H9 (cell line): ENCODE measurements at regions not wholly inside any gene's neighbourhood (a gene's known extent, or its start where the extent isn't known, plus 50 kb on each side); places are given as distances from the start of the nearest gene placed in this dataset.

Experiments used
- DNase-seq: peaks from one replicate; pipeline ENCODE4 v3.0.0-alpha.2; 2017
- H2AFZ ChIP-seq: one replicate; pipeline ENCODE4 v1.6.1; 2013; ENCODE audit warnings: mild to moderate bottlenecking, low read length, control low read depth, moderate library complexity
- H2AK5ac ChIP-seq: 2 replicates; pipeline ENCODE4 v1.6.1; 2013; ENCODE audit warnings: low read length, control low read depth, mixed read lengths; ENCODE audit not compliant: insufficient read length
- H2BK120ac ChIP-seq: one replicate; pipeline ENCODE4 v1.6.1; 2013; ENCODE audit warnings: low read depth, mild to moderate bottlenecking, low read length, control low read depth, inconsistent platforms; ENCODE audit not compliant: poor library complexity, severe bottlenecking
- H2BK12ac ChIP-seq: 2 replicates; pipeline ENCODE4 v1.6.1; 2013; ENCODE audit warnings: low read length, control low read depth, mixed read lengths, low read depth; ENCODE audit not compliant: insufficient read length
- H2BK15ac ChIP-seq: 2 replicates; pipeline ENCODE4 v1.6.1; 2013; ENCODE audit warnings: low read depth, low read length, control low read depth
- H2BK20ac ChIP-seq: one replicate; pipeline ENCODE4 v1.6.1; 2013; ENCODE audit warnings: low read depth, mild to moderate bottlenecking, low read length, control low read depth, inconsistent platforms; ENCODE audit not compliant: poor library complexity, severe bottlenecking
- H2BK5ac ChIP-seq: 2 replicates; pipeline ENCODE4 v1.6.1; 2013; ENCODE audit warnings: low read length, control low read depth, mixed read lengths; ENCODE audit not compliant: insufficient read length
- H3K14ac ChIP-seq: 2 replicates; pipeline ENCODE4 v1.6.1; 2013; ENCODE audit warnings: low read length, control low read depth; ENCODE audit not compliant: insufficient read depth
- H3K18ac ChIP-seq: 2 replicates; pipeline ENCODE4 v1.6.1; 2013; ENCODE audit warnings: low read depth, mild to moderate bottlenecking, mixed read lengths, low read length, control low read depth; ENCODE audit not compliant: insufficient read length
- H3K23ac ChIP-seq: 2 replicates; pipeline ENCODE4 v1.6.1; 2013; ENCODE audit warnings: low read length, control low read depth, mixed read lengths, low read depth; ENCODE audit not compliant: insufficient read length
- H3K23me2 ChIP-seq: 2 replicates; pipeline ENCODE4 v1.6.1; 2013; ENCODE audit warnings: low read depth, mild to moderate bottlenecking, mixed read lengths, low read length, control low read depth; ENCODE audit not compliant: insufficient read length, poor library complexity, severe bottlenecking
- H3K27ac ChIP-seq: 2 replicates; pipeline ENCODE4 v1.5.1; 2013; ENCODE audit warnings: low read length, control low read depth, mixed read lengths, low read depth; ENCODE audit not compliant: insufficient read length
- H3K27me3 ChIP-seq: 2 replicates; pipeline ENCODE4 v1.6.1; 2013; ENCODE audit warnings: low read length, control low read depth, inconsistent platforms; ENCODE audit not compliant: insufficient read depth
- H3K4ac ChIP-seq: 2 replicates; pipeline ENCODE4 v1.6.1; 2013; ENCODE audit warnings: low read depth, mild to moderate bottlenecking, control low read depth, inconsistent platforms, low read length, moderate library complexity
- H3K4me1 ChIP-seq: 2 replicates; pipeline ENCODE4 v1.6.1; 2013; ENCODE audit warnings: low read length, control low read depth, inconsistent platforms; ENCODE audit not compliant: insufficient read depth
- H3K4me2 ChIP-seq: 2 replicates; pipeline ENCODE4 v1.6.1; 2013; ENCODE audit warnings: low read length, control low read depth, mixed read lengths; ENCODE audit not compliant: insufficient read length, insufficient read depth
- H3K56ac ChIP-seq: 2 replicates; pipeline ENCODE4 v1.6.1; 2013; ENCODE audit warnings: low read depth, mild to moderate bottlenecking, mixed read lengths, low read length, control low read depth; ENCODE audit not compliant: insufficient read length
- H3K79me1 ChIP-seq: 2 replicates; pipeline ENCODE4 v1.6.1; 2013; ENCODE audit warnings: low read depth, mild to moderate bottlenecking, moderate library complexity, low read length, control low read depth, inconsistent platforms; ENCODE audit not compliant: insufficient read depth, poor library complexity, severe bottlenecking
- H3K79me2 ChIP-seq: 2 replicates; pipeline ENCODE4 v1.6.1; 2013; ENCODE audit warnings: low read length, control low read depth, inconsistent platforms; ENCODE audit not compliant: insufficient read depth
- H3K9ac ChIP-seq: 2 replicates; pipeline ENCODE4 v1.6.1; 2013; ENCODE audit warnings: low read length, control low read depth, mixed read lengths; ENCODE audit not compliant: insufficient read length; ENCODE audit errors: extremely low read depth
- H3K9me3 ChIP-seq: one replicate; pipeline ENCODE4 v1.6.1; 2013; ENCODE audit warnings: low read depth, low read length, inconsistent platforms; ENCODE audit not compliant: control insufficient read depth
- H3T11ph ChIP-seq: one replicate; pipeline ENCODE4 v1.6.1; 2013; ENCODE audit warnings: mild to moderate bottlenecking, low read length, control low read depth, inconsistent platforms
- H4K20me1 ChIP-seq: one replicate; pipeline ENCODE4 v1.6.1; 2013; ENCODE audit not compliant: control insufficient read depth, insufficient read length, insufficient read depth
- H4K5ac ChIP-seq: 2 replicates; pipeline ENCODE4 v1.6.1; 2013; ENCODE audit warnings: low read depth, mild to moderate bottlenecking, mixed read lengths, low read length, control low read depth; ENCODE audit not compliant: insufficient read length
- H4K8ac ChIP-seq: replicated peaks from 2 replicates; pipeline ENCODE4 v1.6.1; 2013; ENCODE audit warnings: low read length, control low read depth, mixed read lengths, low read depth; ENCODE audit not compliant: insufficient read length
- H4K91ac ChIP-seq: 2 replicates; pipeline ENCODE4 v1.6.1; 2013; ENCODE audit warnings: low read depth, mild to moderate bottlenecking, moderate library complexity, mixed read lengths, low read length, control low read depth; ENCODE audit not compliant: insufficient read length
- H3K27ac Mint-ChIP-seq, 3 experiments: 2 replicates in 2 of 3; 3 replicates in 1 of 3; pipeline ENCODE4 v1.8.0; 2020 to 2021; ENCODE audit warnings: mixed read lengths in 3 of 3, mild to moderate bottlenecking in 1 of 3, moderate library complexity in 1 of 3
- H3K27me3 Mint-ChIP-seq: 2 replicates; pipeline ENCODE4 v1.8.0; 2021; ENCODE audit warnings: low read depth, mild to moderate bottlenecking, moderate library complexity, mixed read lengths
- H3K36me3 Mint-ChIP-seq, 3 experiments: 2 replicates in 2 of 3; 3 replicates in 1 of 3; pipeline ENCODE4 v1.8.0; 2020 to 2021; ENCODE audit warnings: low read depth in 3 of 3, mixed read lengths in 3 of 3; ENCODE audit not compliant: insufficient read depth in 1 of 3
- H3K4me1 Mint-ChIP-seq, 2 experiments: 2 replicates each; pipeline ENCODE4 v1.8.0; 2020; ENCODE audit warnings: mixed read lengths in 2 of 2
- H3K4me3 Mint-ChIP-seq, 2 experiments: 2 replicates in 1 of 2; 3 replicates in 1 of 2; pipeline ENCODE4 v1.8.0; 2020 to 2021; ENCODE audit warnings: mild to moderate bottlenecking in 2 of 2, mixed read lengths in 2 of 2, moderate library complexity in 1 of 2
- H3K9me3 Mint-ChIP-seq, 2 experiments: 2 replicates in 1 of 2; 3 replicates in 1 of 2; pipeline ENCODE4 v1.8.0; 2020; ENCODE audit warnings: mild to moderate bottlenecking in 2 of 2, mixed read lengths in 2 of 2, moderate library complexity in 1 of 2
- CTCF ChIP-seq: fragments of 200-600 bp; sonication (generic); conservative IDR thresholded peaks from 3 replicates; pipeline ENCODE4 v1.8.0; 2021; ENCODE audit warnings: antibody characterized with exemption, mild to moderate bottlenecking
- WGBS: extraction: QIAGEN DNeasy Blood & Tissue Kit; methylation state at CpG from one replicate; pipeline ENCODE4 v1.1.7; 2013; ENCODE audit warnings: missing lambda C conversion rate, low lambda C conversion rate, mixed read lengths; ENCODE audit not compliant: insufficient read length; ENCODE audit errors: extremely low coverage; 5-methylcytosine and 5-hydroxymethylcytosine counted together

GRCh38 chr6:3996349-3996748, 82.6 kb downstream of the FAM217A start:
- WGBS: no CpG with 5 or more reads among the region's 4 CpGs
- Mint-ChIP-seq H3K27me3 (no peaks in the 10 kb centered on the region), H3K27ac (no peak overlapping the region)

More at GRCh38 chr6:3996349-3996748, 82.6 kb downstream of the FAM217A start:
- H3K36me3 Mint-ChIP-seq: no peaks in the 10 kb centered on the region
- Histone ChIP-seq H3K4me1 (no peaks in the 10 kb centered on the region), H3K4ac (no peak overlapping the region), H4K5ac (no peak overlapping the region), H2AK5ac (no peak overlapping the region), H3K4me2 (no peak overlapping the region), H2BK15ac (no peak overlapping the region), H3T11ph (no peak overlapping the region), H2BK120ac (no peak overlapping the region), H4K8ac (no peak overlapping the region), H3K9me3 (no peaks in the 10 kb centered on the region), H2BK5ac (no peak overlapping the region), H3K79me1 (no peaks in the 10 kb centered on the region), H2BK20ac (no peak overlapping the region), H2AFZ (no peak overlapping the region), H4K91ac (no peak overlapping the region), H3K23me2 (no peaks in the 10 kb centered on the region), H3K27me3 (no peaks in the 10 kb centered on the region), H3K23ac (no peak overlapping the region), H4K20me1 (no peaks in the 10 kb centered on the region), H3K14ac (no peak overlapping the region), H3K9ac (no peak overlapping the region), H3K27ac (no peak overlapping the region), H2BK12ac (no peak overlapping the region), H3K56ac (no peak overlapping the region), H3K18ac (no peak overlapping the region), H3K79me2 (no peaks in the 10 kb centered on the region)
- DNase-seq: no peak
- no peaks in the 10 kb centered on the region for H3K9me3 Mint-ChIP-seq
- no peak overlapping the region for H3K4me3 Mint-ChIP-seq
- H3K4me1 Mint-ChIP-seq: peaks cover 28 to 34% of the 10 kb centered on the region in 2 experiments
- no peak for TF ChIP-seq CTCF
